ENCODE measurements at regions not wholly inside any gene's neighbourhood (a gene's known extent, or its start where the extent isn't known, plus 50 kb on each side); places are given as distances from the start of the nearest gene placed in this dataset.

DNA sequence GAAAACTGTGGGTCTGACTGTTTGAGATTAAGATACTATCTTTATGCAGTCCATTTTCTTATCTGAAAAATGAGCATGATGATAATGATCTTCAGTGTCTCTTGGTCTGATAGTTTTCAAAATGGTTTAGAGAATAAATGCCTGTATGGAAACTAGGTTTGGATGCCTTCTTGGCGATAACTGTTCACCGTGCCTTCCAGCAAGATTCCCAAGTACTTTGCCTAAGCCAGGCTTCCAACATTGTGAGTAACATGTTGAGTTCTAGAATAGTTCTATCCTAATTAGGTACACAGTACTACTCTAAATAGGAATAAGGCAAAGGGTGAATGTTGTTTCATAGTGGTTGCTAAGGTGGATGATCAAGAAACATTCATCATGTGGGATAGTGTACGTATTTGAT is 940.2 kb downstream of the MCTP2 start:
- TF ChIP-seq, protein P1, sequence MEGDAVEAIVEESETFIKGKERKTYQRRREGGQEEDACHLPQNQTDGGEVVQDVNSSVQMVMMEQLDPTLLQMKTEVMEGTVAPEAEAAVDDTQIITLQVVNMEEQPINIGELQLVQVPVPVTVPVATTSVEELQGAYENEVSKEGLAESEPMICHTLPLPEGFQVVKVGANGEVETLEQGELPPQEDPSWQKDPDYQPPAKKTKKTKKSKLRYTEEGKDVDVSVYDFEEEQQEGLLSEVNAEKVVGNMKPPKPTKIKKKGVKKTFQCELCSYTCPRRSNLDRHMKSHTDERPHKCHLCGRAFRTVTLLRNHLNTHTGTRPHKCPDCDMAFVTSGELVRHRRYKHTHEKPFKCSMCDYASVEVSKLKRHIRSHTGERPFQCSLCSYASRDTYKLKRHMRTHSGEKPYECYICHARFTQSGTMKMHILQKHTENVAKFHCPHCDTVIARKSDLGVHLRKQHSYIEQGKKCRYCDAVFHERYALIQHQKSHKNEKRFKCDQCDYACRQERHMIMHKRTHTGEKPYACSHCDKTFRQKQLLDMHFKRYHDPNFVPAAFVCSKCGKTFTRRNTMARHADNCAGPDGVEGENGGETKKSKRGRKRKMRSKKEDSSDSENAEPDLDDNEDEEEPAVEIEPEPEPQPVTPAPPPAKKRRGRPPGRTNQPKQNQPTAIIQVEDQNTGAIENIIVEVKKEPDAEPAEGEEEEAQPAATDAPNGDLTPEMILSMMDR (conservative IDR thresholded peaks at IDR 0.05; ENCODE audit: low read depth, low read length): no peak
- no peak for TF ChIP-seq EZH2 (IDR thresholded peaks at IDR 0.05; ENCODE audit: borderline replicate concordance, low read depth, low read length, poor library complexity, severe bottlenecking)
